Loucy (cell line): ENCODE measurements at regions not wholly inside any gene's neighbourhood (a gene's known extent, or its start where the extent isn't known, plus 50 kb on each side); places are given as distances from the start of the nearest gene placed in this dataset.

Source experiments
- EZH2phosphoT487 ChIP-seq: fragments of 200-600 bp; IDR thresholded peaks from 2 replicates; pipeline ENCODE4 v1.6.1; 2018; ENCODE audit warnings: antibody characterized with exemption, mild to moderate bottlenecking, moderate library complexity, borderline replicate concordance
- TF ChIP-seq, protein P1 (sequence below): fragments of 200-600 bp; sonication (generic); conservative IDR thresholded peaks from 2 replicates; pipeline ENCODE4 v1.5.1; 2014; ENCODE audit warnings: mild to moderate bottlenecking, antibody characterized with exemption, low read length

DNA sequence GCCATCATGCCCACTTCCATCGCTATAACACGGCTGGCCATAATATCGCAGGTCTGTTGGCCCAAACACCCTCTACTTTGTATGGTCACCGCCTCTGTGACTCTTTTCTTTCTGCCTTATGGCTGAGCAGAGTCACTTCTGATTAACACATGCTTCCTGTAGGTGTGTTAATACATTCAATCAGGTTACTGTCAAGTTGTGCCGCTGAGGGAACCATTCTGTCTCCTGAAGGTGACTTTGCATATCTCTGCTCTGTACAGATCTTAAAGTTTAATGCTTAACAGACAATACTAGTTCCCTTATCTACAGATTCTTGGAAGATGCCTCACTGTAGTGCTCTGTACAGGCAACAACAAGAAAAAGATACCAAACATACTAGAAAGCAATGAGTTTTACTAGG, 393.1 kb downstream of the CADM1 start:
- TF ChIP-seq, protein P1, sequence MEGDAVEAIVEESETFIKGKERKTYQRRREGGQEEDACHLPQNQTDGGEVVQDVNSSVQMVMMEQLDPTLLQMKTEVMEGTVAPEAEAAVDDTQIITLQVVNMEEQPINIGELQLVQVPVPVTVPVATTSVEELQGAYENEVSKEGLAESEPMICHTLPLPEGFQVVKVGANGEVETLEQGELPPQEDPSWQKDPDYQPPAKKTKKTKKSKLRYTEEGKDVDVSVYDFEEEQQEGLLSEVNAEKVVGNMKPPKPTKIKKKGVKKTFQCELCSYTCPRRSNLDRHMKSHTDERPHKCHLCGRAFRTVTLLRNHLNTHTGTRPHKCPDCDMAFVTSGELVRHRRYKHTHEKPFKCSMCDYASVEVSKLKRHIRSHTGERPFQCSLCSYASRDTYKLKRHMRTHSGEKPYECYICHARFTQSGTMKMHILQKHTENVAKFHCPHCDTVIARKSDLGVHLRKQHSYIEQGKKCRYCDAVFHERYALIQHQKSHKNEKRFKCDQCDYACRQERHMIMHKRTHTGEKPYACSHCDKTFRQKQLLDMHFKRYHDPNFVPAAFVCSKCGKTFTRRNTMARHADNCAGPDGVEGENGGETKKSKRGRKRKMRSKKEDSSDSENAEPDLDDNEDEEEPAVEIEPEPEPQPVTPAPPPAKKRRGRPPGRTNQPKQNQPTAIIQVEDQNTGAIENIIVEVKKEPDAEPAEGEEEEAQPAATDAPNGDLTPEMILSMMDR, result no peak
- no peak for TF ChIP-seq EZH2phosphoT487
